ENCODE measurements at regions not wholly inside any gene's neighbourhood (a gene's known extent, or its start where the extent isn't known, plus 50 kb on each side); places are given as distances from the start of the nearest gene placed in this dataset.

DNA sequence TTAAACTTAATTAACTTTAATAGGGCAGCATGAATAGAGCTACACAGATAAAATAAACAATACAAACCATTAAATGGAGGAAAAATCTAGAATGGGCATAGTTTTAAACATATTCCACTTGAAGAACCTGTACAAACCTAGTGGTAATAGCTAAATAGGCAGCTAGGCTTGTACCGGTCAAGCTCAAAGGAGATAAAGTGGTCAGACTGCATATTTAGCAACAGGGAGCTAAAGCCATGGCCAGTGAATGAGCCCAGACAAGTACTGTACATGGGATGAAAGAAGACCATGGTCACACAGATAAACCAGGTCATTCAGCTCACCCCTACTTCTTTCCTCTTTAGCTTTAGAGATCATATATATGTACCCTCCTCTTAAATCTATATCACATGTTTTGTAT, 186.6 kb upstream of the KRR1 start:
- TF ChIP-seq ZBTB7A (IDR thresholded peaks at IDR 0.05; ENCODE audit: low read depth): no peak
- TF ChIP-seq EP300 (IDR thresholded peaks at IDR 0.05; ENCODE audit: borderline replicate concordance): no peak
- TF ChIP-seq TEAD4 (IDR thresholded peaks at IDR 0.05): no peak

All from Ishikawa (cell line).